Naive thymus-derived CD8-positive, alpha-beta T cell (primary cell): ENCODE measurements at regions not wholly inside any gene's neighbourhood (a gene's known extent, or its start where the extent isn't known, plus 50 kb on each side); places are given as distances from the start of the nearest gene placed in this dataset.

Experiments used
- ATAC-seq, 2 donors: fragments of 150-1000 bp; cut with Tn5 transposase in 1 of 2; sonication (Bioruptor Pico), chemical (Tn5 transposase) in 1 of 2; 1 replicate in 1 of 2; 2 replicates in 1 of 2; pipeline ENCODE4 v1.10.0; 2021; ENCODE audit warnings: mild to moderate bottlenecking in 2 of 2, moderate library complexity in 2 of 2
- POLR2A ChIA-PET: fragments of 350-600 bp; sonication (Branson Sonifier 250); formaldehyde crosslinking; loops from one replicate; lab custom pipeline; 2021; ENCODE audit warnings: antibody characterized with exemption; lab: Charles Lee
- DNase-seq, 10 donors: peaks; one replicate each; pipeline versions ENCODE4 v3.0.0 to v3.0.0-alpha.2; 2020 to 2022
- H3K27ac Mint-ChIP-seq, 10 donors: one replicate each; pipeline ENCODE4 v1.8.0; 2020 to 2022; ENCODE audit warnings: mild to moderate bottlenecking in 10 of 10, mixed read lengths in 10 of 10, moderate library complexity in 4 of 10, inconsistent platforms in 1 of 10
- H3K27me3 Mint-ChIP-seq, 5 donors: one replicate each; pipeline ENCODE4 v1.8.0; 2021 to 2022; ENCODE audit warnings: mixed read lengths in 5 of 5
- H3K36me3 Mint-ChIP-seq, 3 donors: one replicate each; pipeline ENCODE4 v1.8.0; 2020 to 2022; ENCODE audit warnings: mixed read lengths in 3 of 3, mild to moderate bottlenecking in 2 of 3, inconsistent platforms in 1 of 3
- H3K4me1 Mint-ChIP-seq, 4 donors: one replicate each; pipeline ENCODE4 v1.8.0; 2021 to 2022; ENCODE audit warnings: mixed read lengths in 4 of 4
- H3K4me3 Mint-ChIP-seq, 10 donors: one replicate each; pipeline ENCODE4 v1.8.0; 2020 to 2022; ENCODE audit warnings: mild to moderate bottlenecking in 10 of 10, mixed read lengths in 10 of 10, moderate library complexity in 6 of 10, inconsistent platforms in 1 of 10
- H3K9me3 Mint-ChIP-seq, 9 donors: one replicate each; pipeline ENCODE4 v1.8.0; 2020 to 2022; ENCODE audit warnings: mixed read lengths in 9 of 9, mild to moderate bottlenecking in 3 of 9, inconsistent platforms in 1 of 9, moderate library complexity in 1 of 9

- DNase-seq (no peak), ATAC-seq (no peak)
- Mint-ChIP-seq H3K27me3 (no peaks in the 10 kb centered on the region), H3K27ac (no peak overlapping the region), H3K36me3 (no peaks in the 10 kb centered on the region), H3K4me3 (no peak overlapping the region), H3K4me1 (no peaks in the 10 kb centered on the region), H3K9me3 (peaks cover 0 to 16% (median 4%) of the 10 kb centered on the region in 9 donors)
- POLR2A ChIA-PET: no interaction called here
Measured at GRCh38 chr3:78347176-78347575, 1307.3 kb downstream of the ROBO2 start.

GRCh38 chr3:78348664-78349063, 1308.8 kb downstream of the ROBO2 start:
- ATAC-seq: no peak
- Mint-ChIP-seq H3K4me1 (no peaks in the 10 kb centered on the region), H3K27me3 (no peaks in the 10 kb centered on the region), H3K4me3 (no peak overlapping the region), H3K27ac (no peak overlapping the region), H3K36me3 (no peaks in the 10 kb centered on the region), H3K9me3 (peaks cover 0 to 23% (median 7%) of the 10 kb centered on the region in 9 donors)
- POLR2A ChIA-PET: no interaction called here
- DNase-seq: no peak

DNA sequence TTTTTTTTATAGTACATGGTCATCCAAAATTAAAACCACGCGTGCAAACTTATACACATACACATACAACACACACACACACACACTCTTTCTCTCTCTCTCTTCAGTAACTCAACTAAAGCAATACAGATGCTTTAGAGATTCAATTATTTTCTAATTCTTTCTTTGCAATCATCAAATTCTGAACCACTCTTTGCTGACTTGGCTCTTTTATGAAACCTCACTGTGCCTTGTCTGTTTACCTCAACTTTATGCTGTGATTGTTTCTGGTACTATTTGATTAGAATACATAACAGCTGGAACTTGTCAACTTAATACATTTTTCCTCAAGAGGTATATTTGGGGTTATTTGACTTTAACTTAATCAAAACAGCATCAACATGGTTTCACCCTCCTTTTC, 1309.7 kb downstream of the ROBO2 start:
- H3K36me3 Mint-ChIP-seq: no peaks in the 10 kb centered on the region
- no peaks in the 10 kb centered on the region for H3K27me3 Mint-ChIP-seq
- no peak for ATAC-seq
- no peaks in the 10 kb centered on the region for H3K4me1 Mint-ChIP-seq
- H3K9me3 Mint-ChIP-seq: peaks cover 0 to 24% (median 7%) of the 10 kb centered on the region in 9 donors
- H3K27ac Mint-ChIP-seq: no peak overlapping the region
- DNase-seq: no peak
- POLR2A ChIA-PET: no interaction called here
- no peak overlapping the region for H3K4me3 Mint-ChIP-seq

DNA sequence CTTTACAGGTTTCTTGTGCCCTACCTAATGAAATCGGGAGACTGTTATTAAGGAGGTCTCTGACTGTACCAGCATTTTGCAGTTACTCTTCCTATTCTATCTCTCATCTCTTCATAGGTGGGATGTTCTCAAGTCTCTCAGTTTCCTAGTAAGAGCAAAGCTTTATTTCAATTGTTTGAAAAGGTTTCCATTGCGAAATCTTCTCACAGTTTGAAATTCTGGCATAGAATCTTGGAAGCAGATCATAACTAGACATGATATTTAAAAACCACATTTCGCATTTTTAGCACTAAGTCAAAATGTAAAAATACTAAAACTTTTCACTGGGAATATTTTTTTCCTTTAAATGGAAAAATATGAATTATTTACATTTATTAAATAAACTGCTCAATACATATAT, 1311.4 kb downstream of the ROBO2 start:
- no peaks in the 10 kb centered on the region for H3K4me1 Mint-ChIP-seq
- no peak overlapping the region for H3K4me3 Mint-ChIP-seq
- no peak overlapping the region for H3K27ac Mint-ChIP-seq
- POLR2A ChIA-PET: no interaction called here
- no peaks in the 10 kb centered on the region for H3K27me3 Mint-ChIP-seq
- H3K36me3 Mint-ChIP-seq: no peaks in the 10 kb centered on the region
- no peak for ATAC-seq
- no peak for DNase-seq
- peaks cover 0 to 30% (median 9%) of the 10 kb centered on the region in 9 donors for H3K9me3 Mint-ChIP-seq

DNA sequence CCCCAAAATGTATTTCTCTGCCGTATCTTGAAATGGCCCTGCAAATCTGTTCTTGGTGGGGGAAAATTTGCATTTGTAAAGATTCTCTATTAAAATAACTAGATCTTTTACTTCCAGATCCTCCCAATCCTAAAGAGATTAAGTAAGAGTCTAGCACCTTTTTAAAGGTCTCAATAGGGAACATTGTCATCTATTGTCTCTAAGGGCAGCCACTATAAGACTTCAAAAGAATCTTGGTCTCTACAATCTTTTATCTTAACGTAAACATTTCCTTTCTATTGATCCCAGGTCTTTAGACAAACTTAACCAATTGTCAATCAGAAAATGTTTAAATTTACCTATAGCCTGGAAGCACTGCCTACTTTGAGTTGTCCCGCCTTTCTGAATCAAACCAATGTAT, 1313.3 kb downstream of the ROBO2 start:
- POLR2A ChIA-PET: no interaction called here
- H3K36me3 Mint-ChIP-seq: no peaks in the 10 kb centered on the region
- no peaks in the 10 kb centered on the region for H3K4me1 Mint-ChIP-seq
- DNase-seq (no peak), ATAC-seq (no peak)
- peaks cover 0 to 33% (median 8%) of the 10 kb centered on the region in 9 donors for H3K9me3 Mint-ChIP-seq
- no peak overlapping the region for H3K4me3 Mint-ChIP-seq
- no peak overlapping the region for H3K27ac Mint-ChIP-seq
- no peaks in the 10 kb centered on the region for H3K27me3 Mint-ChIP-seq

DNA sequence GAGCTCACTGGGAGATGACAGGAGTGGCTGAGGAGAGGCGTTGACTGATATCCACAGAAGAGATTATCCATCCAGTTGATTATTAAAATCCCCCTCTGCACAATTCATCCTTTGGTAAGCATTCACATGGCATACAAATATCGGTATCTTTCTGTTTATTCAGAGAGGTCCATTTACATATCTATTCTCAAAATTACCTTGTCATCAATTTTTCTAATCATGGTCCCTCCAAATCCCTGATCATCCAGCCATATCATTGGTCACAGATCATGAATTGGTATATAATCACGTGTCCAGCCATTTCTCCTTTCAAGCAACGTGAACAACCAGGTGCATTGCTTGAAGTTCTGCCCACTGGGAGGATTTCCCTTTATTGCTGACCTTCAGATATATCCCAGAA, 1321.0 kb downstream of the ROBO2 start:
- Mint-ChIP-seq H3K4me1 (no peaks in the 10 kb centered on the region), H3K27ac (no peak overlapping the region), H3K9me3 (peaks cover 0 to 32% (median 6%) of the 10 kb centered on the region in 9 donors)

DNA sequence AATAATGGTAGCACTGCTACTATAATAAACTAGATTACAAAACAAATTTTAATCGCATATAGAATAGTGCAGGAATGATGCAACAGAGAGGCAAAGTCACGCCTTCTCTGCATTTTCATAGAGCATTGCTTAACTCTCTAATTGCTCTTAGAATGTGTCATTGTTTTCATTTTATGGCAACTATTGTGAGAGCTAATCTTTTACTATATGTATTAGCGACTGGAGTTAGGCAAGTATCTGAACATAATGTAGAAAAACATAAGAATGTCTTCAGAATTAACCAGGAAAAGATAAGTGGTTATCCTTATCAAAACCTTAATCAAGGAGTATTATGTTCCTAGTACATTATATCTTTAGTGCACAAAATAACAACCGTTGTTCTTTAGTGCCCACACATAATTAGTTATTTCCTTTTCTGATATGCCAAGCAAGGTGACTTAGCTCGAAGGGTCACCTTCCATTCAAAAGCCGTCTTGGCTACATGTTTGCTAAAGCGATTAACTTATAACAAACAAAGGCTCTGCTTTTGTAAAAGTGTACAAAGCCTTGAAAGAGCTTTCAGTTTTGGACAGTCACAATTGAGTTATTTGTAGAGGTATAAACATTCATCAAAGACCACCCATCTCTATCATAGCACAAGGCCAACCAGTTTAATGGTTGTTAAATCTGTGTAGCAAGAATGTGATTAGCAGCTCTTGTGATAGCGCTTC, 1328.9 kb downstream of the ROBO2 start:
- DNase-seq (no peak), ATAC-seq (no peak)
- no peaks in the 10 kb centered on the region for H3K27me3 Mint-ChIP-seq
- no peak overlapping the region for H3K27ac Mint-ChIP-seq
- H3K4me3 Mint-ChIP-seq: no peak overlapping the region
- POLR2A ChIA-PET: no interaction called here
- peaks cover 0 to 23% (median 5%) of the 10 kb centered on the region in 9 donors for H3K9me3 Mint-ChIP-seq
- no peaks in the 10 kb centered on the region for H3K36me3 Mint-ChIP-seq
- no peaks in the 10 kb centered on the region for H3K4me1 Mint-ChIP-seq

More for the DNA sequence above, 1321.0 kb downstream of the ROBO2 start:
- Mint-ChIP-seq H3K36me3 (no peaks in the 10 kb centered on the region), H3K4me3 (no peak overlapping the region), H3K27me3 (no peaks in the 10 kb centered on the region)
- DNase-seq: no peak
- POLR2A ChIA-PET: no interaction called here
- ATAC-seq: no peak

- Mint-ChIP-seq H3K9me3 (peaks cover 5 to 38% (median 24%) of the 10 kb centered on the region in 9 donors), H3K36me3 (peaks cover 0 to 6% (median 0%) of the 10 kb centered on the region in 3 donors), H3K27ac (no peak overlapping the region), H3K4me3 (no peak overlapping the region), H3K27me3 (no peaks in the 10 kb centered on the region), H3K4me1 (no peaks in the 10 kb centered on the region)
- DNase-seq (no peak), ATAC-seq (no peak)
- POLR2A ChIA-PET: no interaction called here
Measured at GRCh38 chr3:78390221-78390620, 1350.3 kb downstream of the ROBO2 start.

DNA sequence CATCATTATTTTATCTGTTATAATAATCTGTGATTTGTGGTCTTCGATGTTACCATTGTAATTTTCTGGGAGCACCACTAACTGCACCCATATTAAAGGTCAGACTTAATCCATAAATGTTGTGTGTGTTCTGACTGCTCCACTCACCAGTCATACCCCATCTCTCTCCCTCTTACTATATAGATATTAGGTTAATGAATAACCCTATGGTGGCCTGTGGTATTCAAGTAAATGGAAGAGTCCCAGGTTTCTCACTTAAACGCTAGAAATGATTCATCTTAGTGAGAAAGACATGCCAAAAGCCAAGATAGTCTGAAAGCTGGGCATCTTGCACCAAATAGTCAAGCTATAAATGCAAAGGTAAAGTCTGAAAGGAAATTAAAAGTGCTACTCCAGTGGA, 1358.5 kb downstream of the ROBO2 start:
- Mint-ChIP-seq H3K4me3 (no peak overlapping the region), H3K36me3 (no peaks in the 10 kb centered on the region), H3K4me1 (no peaks in the 10 kb centered on the region), H3K27ac (no peak overlapping the region), H3K9me3 (peaks cover 0 to 27% (median 6%) of the 10 kb centered on the region in 9 donors), H3K27me3 (no peaks in the 10 kb centered on the region)
- DNase-seq (no peak), ATAC-seq (no peak)
- POLR2A ChIA-PET: no interaction called here

DNA sequence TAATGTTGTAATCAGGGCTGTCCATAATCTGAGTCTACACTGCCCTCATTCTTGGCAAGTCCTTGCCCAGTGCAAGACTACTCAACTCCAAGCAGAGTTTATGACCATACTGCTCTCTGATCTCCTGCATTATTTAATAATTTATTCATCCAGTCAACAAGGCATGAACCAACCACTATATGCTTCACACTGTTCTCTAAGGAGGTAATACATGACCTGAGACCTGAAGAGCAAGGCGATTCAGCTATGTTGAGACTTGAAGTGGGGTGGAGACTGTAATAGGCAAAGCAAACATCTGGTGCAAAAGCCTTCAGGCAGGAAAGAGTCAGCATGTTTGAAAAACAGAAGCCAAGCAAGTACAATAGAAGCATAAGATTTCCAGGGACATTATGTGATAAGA, 1362.8 kb downstream of the ROBO2 start:
- ATAC-seq (no peak), DNase-seq (no peak)
- no peaks in the 10 kb centered on the region for H3K27me3 Mint-ChIP-seq
- H3K27ac Mint-ChIP-seq: no peak overlapping the region
- H3K9me3 Mint-ChIP-seq: peaks cover 0 to 22% (median 4%) of the 10 kb centered on the region in 9 donors
- no peak overlapping the region for H3K4me3 Mint-ChIP-seq
- H3K4me1 Mint-ChIP-seq: no peaks in the 10 kb centered on the region
- no peaks in the 10 kb centered on the region for H3K36me3 Mint-ChIP-seq
- POLR2A ChIA-PET: no interaction called here

DNA sequence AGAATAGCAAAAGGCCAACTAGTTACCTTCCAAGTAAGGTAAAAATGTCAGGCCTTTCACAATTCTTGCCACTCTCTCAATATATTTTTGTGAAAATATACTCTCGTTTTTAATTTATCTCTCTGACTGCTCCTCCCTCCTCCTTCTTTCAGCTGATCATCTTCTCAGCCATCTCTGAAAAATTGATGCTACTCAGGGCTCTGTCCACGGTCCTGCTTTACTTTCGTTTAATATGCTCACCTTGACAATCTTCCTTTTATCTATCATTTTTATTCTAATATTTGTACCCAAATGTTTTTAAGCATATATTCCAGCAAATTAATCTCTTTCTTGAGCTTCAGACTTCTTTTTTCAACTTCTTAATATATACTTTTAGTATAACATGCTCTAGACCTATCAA, 1362.1 kb downstream of the ROBO1 start:
- ATAC-seq (no peak), DNase-seq (no peak)
- Mint-ChIP-seq H3K27ac (no peak overlapping the region), H3K27me3 (no peaks in the 10 kb centered on the region), H3K4me3 (no peak overlapping the region), H3K9me3 (peaks cover 0 to 9% (median 0%) of the 10 kb centered on the region in 9 donors), H3K4me1 (no peaks in the 10 kb centered on the region), H3K36me3 (no peaks in the 10 kb centered on the region)
- POLR2A ChIA-PET: no interaction called here

GRCh38 chr3:78406396-78406795, 1361.4 kb downstream of the ROBO1 start:
- peaks cover 0 to 9% (median 0%) of the 10 kb centered on the region in 9 donors for H3K9me3 Mint-ChIP-seq
- POLR2A ChIA-PET: no interaction called here

DNA sequence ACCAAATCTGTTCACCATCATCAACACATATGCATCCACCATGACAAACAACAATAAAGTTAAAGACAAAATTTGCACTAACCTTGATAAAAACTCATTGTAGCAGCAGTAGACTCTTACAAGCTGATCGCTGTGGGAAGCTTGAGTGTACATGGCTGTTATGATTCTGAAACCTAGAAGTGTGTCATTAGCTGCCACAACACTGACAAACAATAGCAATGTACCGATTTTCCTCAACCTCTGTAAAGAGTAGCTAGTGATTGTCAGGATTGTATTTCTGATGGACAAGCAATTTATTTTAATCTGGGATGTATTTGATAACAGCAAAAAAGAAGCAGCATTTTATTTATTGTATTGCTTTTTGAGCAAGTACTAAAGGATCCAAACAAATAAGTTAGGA, 1357.7 kb downstream of the ROBO1 start:
- POLR2A ChIA-PET: no interaction called here
- Mint-ChIP-seq H3K36me3 (no peaks in the 10 kb centered on the region), H3K9me3 (peaks cover 0 to 4% (median 3%) of the 10 kb centered on the region in 9 donors), H3K4me1 (no peaks in the 10 kb centered on the region), H3K4me3 (no peak overlapping the region), H3K27me3 (no peaks in the 10 kb centered on the region), H3K27ac (no peak overlapping the region)
- ATAC-seq (no peak), DNase-seq (no peak)

More at GRCh38 chr3:78406396-78406795, 1361.4 kb downstream of the ROBO1 start:
- Mint-ChIP-seq H3K27me3 (no peaks in the 10 kb centered on the region), H3K4me3 (no peak overlapping the region), H3K4me1 (no peaks in the 10 kb centered on the region), H3K36me3 (no peaks in the 10 kb centered on the region), H3K27ac (no peak overlapping the region)
- ATAC-seq (no peak), DNase-seq (no peak)

- H3K36me3 Mint-ChIP-seq: peaks cover 0 to 2% (median 0%) of the 10 kb centered on the region in 3 donors
- no peaks in the 10 kb centered on the region for H3K27me3 Mint-ChIP-seq
- POLR2A ChIA-PET: no interaction called here
- no peak overlapping the region for H3K4me3 Mint-ChIP-seq
- H3K9me3 Mint-ChIP-seq: peaks cover 0 to 8% (median 2%) of the 10 kb centered on the region in 9 donors
- no peak for ATAC-seq
- no peaks in the 10 kb centered on the region for H3K4me1 Mint-ChIP-seq
- H3K27ac Mint-ChIP-seq: no peak overlapping the region
- DNase-seq: no peak
Measured at GRCh38 chr3:78414261-78414660, 1353.5 kb downstream of the ROBO1 start.
